ENCODE measurements at regions not wholly inside any gene's neighbourhood (a gene's known extent, or its start where the extent isn't known, plus 50 kb on each side); places are given as distances from the start of the nearest gene placed in this dataset.
"Not testable (repeated sequence)": the region's sequence is repeated elsewhere in the genome, so short reads cannot be mapped to it uniquely, and the experiment has no call there.

- no peak for DNase-seq
Measured at GRCh38 chr9:110128664-110129329, 79.2 kb downstream of the C9orf152 start.

- no peak for DNase-seq
Measured at GRCh38 chr9:110129425-110129824, 78.5 kb downstream of the C9orf152 start.

GRCh38 chr9:110130211-110130610, 77.7 kb downstream of the C9orf152 start:
- DNase-seq: no peak

GRCh38 chr9:110130791-110131416, 77.1 kb downstream of the C9orf152 start:
- no peak for DNase-seq

GRCh38 chr9:110131499-110131898, 76.5 kb downstream of the C9orf152 start:
- DNase-seq: no peak

GRCh38 chr9:110132531-110132930, 75.4 kb downstream of the C9orf152 start:
- not testable (repeated sequence) for DNase-seq

- no peak for DNase-seq
Measured at GRCh38 chr9:110133059-110133458, 74.9 kb downstream of the C9orf152 start.

GRCh38 chr9:110133608-110134210, 74.2 kb downstream of the C9orf152 start:
- DNase-seq: no peak

GRCh38 chr9:110135846-110136245, 72.1 kb downstream of the C9orf152 start:
- DNase-seq: no peak

- no peak for DNase-seq
Measured at GRCh38 chr9:110136802-110137201, 71.2 kb downstream of the C9orf152 start.

- DNase-seq: no peak
Measured at GRCh38 chr9:110140276-110140675, 67.7 kb downstream of the C9orf152 start.

GRCh38 chr9:110141227-110141793, 66.6 kb downstream of the C9orf152 start:
- no peak for DNase-seq

GRCh38 chr9:110142253-110142652, 65.7 kb downstream of the C9orf152 start:
- DNase-seq: no peak

- DNase-seq: no peak
Measured at GRCh38 chr9:110142868-110143481, 65.0 kb downstream of the C9orf152 start.

GRCh38 chr9:110143485-110143884, 64.5 kb downstream of the C9orf152 start:
- DNase-seq: no peak

GRCh38 chr9:110143950-110144545, 63.9 kb downstream of the C9orf152 start:
- no peak for DNase-seq

- no peak for DNase-seq
Measured at GRCh38 chr9:110146373-110146772, 61.6 kb downstream of the C9orf152 start.

GRCh38 chr9:110148384-110148783, 59.6 kb downstream of the C9orf152 start:
- no peak for DNase-seq

- DNase-seq: no peak
Measured at GRCh38 chr9:110148891-110149290, 59.1 kb downstream of the C9orf152 start.
